Esophagus muscularis mucosa (tissue), 4 donors: ENCODE measurements at regions not wholly inside any gene's neighbourhood (a gene's known extent, or its start where the extent isn't known, plus 50 kb on each side); places are given as distances from the start of the nearest gene placed in this dataset.

Experiments
- DNase-seq: peaks from one replicate; pipeline ENCODE4 v3.0.0-alpha.2; 2017; ENCODE audit errors: extremely low spot score
- H3K27ac ChIP-seq, 4 donors: fragments of 200-600 bp; sonication (generic); replicated peaks in 1 of 4; 1 replicate in 3 of 4; 2 replicates in 1 of 4; pipeline ENCODE4 v1.5.1; 2016 to 2019; ENCODE audit warnings: mild to moderate bottlenecking in 1 of 4
- H3K27me3 ChIP-seq, 4 donors: fragments of 200-600 bp; sonication (generic); one replicate each; pipeline versions ENCODE4 v1.5.1 to v1.6.0; 2016 to 2019
- H3K36me3 ChIP-seq, 4 donors: fragments of 200-600 bp; sonication (generic); one replicate each; pipeline ENCODE4 v1.5.1; 2016 to 2019
- H3K4me1 ChIP-seq, 4 donors: fragments of 200-600 bp; sonication (generic); one replicate each; pipeline ENCODE4 v1.5.1; 2016 to 2019
- H3K4me3 ChIP-seq, 4 donors: fragments of 200-600 bp; sonication (generic); 1 replicate in 2 of 4; 2 replicates in 2 of 4; pipeline ENCODE4 v1.5.1; 2016 to 2019; ENCODE audit warnings: mild to moderate bottlenecking in 4 of 4, moderate library complexity in 1 of 4
- H3K9me3 ChIP-seq, 4 donors: fragments of 200-600 bp; sonication (generic); 1 replicate in 3 of 4; 2 replicates in 1 of 4; pipeline ENCODE4 v1.5.1; 2016 to 2019
- CTCF ChIP-seq, 3 experiments: fragments of 200-600 bp in 2 of 3; fragments of 450-650 bp in 1 of 3; sonication (generic) in 2 of 3; IDR thresholded peaks; one replicate each; pipeline ENCODE4 v1.5.1; 2017 to 2019; ENCODE audit warnings: antibody characterized with exemption in 3 of 3, mild to moderate bottlenecking in 2 of 3, moderate library complexity in 1 of 3
- EP300 ChIP-seq: sonication (generic); formaldehyde crosslinking; IDR thresholded peaks from one replicate; pipeline ENCODE4 v1.6.1; 2017; ENCODE audit warnings: antibody characterized with exemption
- POLR2A ChIP-seq: fragments of 450-650 bp; IDR thresholded peaks from one replicate; pipeline ENCODE4 v1.6.1; 2017; ENCODE audit warnings: antibody characterized with exemption, moderate library complexity, mild to moderate bottlenecking, low read depth
- POLR2AphosphoS5 ChIP-seq, 2 donors: sonication (generic); formaldehyde crosslinking; IDR thresholded peaks; one replicate each; pipeline ENCODE4 v1.6.1; 2017; ENCODE audit warnings: antibody characterized with exemption in 2 of 2
- WGBS: methylation state at CpG from one replicate; pipeline ENCODE4 v1.1.5; 2018; 5-methylcytosine and 5-hydroxymethylcytosine counted together
- intact Hi-C: fragments of 100-400 bp; cut with DNase I; formaldehyde crosslinking; loops from one replicate; pipeline ENCODE4 v1.15.1; 2023

GRCh38 chr13:89953581-89953980 lies 1393.9 kb upstream of the MIR17HG start:
- no peaks in the 10 kb centered on the region for H3K4me1 ChIP-seq
- DNase-seq, result no peak
- no peak overlapping the region for H3K4me3 ChIP-seq
- WGBS, result 87% methylated on average over 3 of the region's 3 CpGs
- TF ChIP-seq POLR2A, result no peak
- TF ChIP-seq POLR2AphosphoS5 (IDR thresholded peaks at IDR 0.05), result no peak
- TF ChIP-seq EP300, result no peak
- no peak for TF ChIP-seq CTCF (IDR thresholded peaks at IDR 0.05)
- H3K27ac ChIP-seq, result no peak overlapping the region
- H3K36me3 ChIP-seq, result no peaks in the 10 kb centered on the region
- no peaks in the 10 kb centered on the region for H3K9me3 ChIP-seq
- H3K27me3 ChIP-seq, result no peaks in the 10 kb centered on the region
- intact Hi-C loops, result no loop called here

DNA sequence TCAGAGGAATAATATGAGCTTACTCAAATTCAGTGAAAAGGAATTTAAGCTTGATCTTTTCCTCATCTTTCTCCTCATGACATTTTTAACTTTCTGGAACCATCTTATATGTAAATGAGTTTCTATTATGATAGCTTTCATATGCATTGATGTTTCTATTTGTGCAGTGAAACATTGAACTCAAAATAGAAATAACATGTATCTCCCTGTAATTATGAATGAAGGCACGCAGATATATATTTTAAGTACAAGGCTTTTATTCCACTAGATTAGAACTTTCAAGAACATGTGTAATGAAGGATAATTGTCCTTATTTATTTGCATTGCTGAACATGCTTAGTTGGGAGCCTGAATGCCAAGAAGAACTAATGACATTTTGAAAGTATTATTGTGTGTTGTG lies 1391.7 kb upstream of the MIR17HG start:
- H3K4me3 ChIP-seq, result no peak overlapping the region
- 95% methylated on average over 1 of the region's 1 CpG for WGBS
- no peak overlapping the region for H3K27ac ChIP-seq
- intact Hi-C loops, result no loop called here
- DNase-seq, result no peak
- TF ChIP-seq EP300 (no peak), POLR2AphosphoS5 (IDR thresholded peaks at IDR 0.05) (no peak), CTCF (IDR thresholded peaks at IDR 0.05) (no peak), POLR2A (no peak)
- H3K27me3 ChIP-seq, result no peaks in the 10 kb centered on the region
- H3K4me1 ChIP-seq, result no peaks in the 10 kb centered on the region
- H3K36me3 ChIP-seq, result no peaks in the 10 kb centered on the region
- no peaks in the 10 kb centered on the region for H3K9me3 ChIP-seq

GRCh38 chr13:89959074-89959473 lies 1388.4 kb upstream of the MIR17HG start:
- Histone ChIP-seq H3K27ac (no peak overlapping the region), H3K36me3 (no peaks in the 10 kb centered on the region), H3K9me3 (no peaks in the 10 kb centered on the region), H3K27me3 (no peaks in the 10 kb centered on the region), H3K4me1 (no peaks in the 10 kb centered on the region), H3K4me3 (no peak overlapping the region)
- intact Hi-C loops, result no loop called here
- DNase-seq, result no peak
- TF ChIP-seq POLR2AphosphoS5 (IDR thresholded peaks at IDR 0.05), result no peak
- 80% methylated on average over 2 of the region's 2 CpGs for WGBS

DNA sequence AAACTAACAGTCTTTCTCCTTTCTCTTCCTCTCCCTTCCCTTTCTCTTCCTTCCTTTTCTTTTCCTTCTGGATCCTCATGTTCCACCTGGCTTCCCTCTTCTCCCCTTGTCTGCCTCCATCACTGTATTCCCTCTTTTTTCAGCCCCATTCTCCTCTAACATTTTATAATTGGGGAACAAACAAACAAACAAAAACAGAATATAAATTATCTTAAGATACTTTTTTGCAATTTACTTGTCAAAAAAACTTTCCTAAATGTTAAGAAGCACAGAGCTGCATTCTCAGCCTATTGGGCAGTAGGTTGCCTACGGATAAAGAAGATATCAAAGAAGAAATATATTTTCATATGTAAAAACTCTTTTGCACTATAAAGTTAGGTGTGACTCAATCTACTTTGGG lies 1382.2 kb upstream of the MIR17HG start:
- Histone ChIP-seq H3K27me3 (no peaks in the 10 kb centered on the region), H3K27ac (no peak overlapping the region), H3K9me3 (no peaks in the 10 kb centered on the region), H3K36me3 (no peaks in the 10 kb centered on the region), H3K4me3 (no peak overlapping the region), H3K4me1 (no peaks in the 10 kb centered on the region)
- no peak for TF ChIP-seq EP300
- 76% methylated on average over 1 of the region's 1 CpG for WGBS
- DNase-seq, result no peak
- intact Hi-C loops, result no loop called here

GRCh38 chr13:89966524-89966923 lies 1381.0 kb upstream of the MIR17HG start:
- TF ChIP-seq CTCF (IDR thresholded peaks at IDR 0.05) (no peak), POLR2AphosphoS5 (IDR thresholded peaks at IDR 0.05) (no peak), POLR2A (no peak), EP300 (no peak)
- Histone ChIP-seq H3K36me3 (no peaks in the 10 kb centered on the region), H3K27me3 (no peaks in the 10 kb centered on the region), H3K9me3 (no peaks in the 10 kb centered on the region), H3K4me1 (no peaks in the 10 kb centered on the region), H3K4me3 (no peak overlapping the region), H3K27ac (no peak overlapping the region)
- intact Hi-C loops, result no loop called here
- WGBS, result 84% methylated on average over 5 of the region's 5 CpGs
- DNase-seq, result no peak

- Histone ChIP-seq H3K27me3 (no peaks in the 10 kb centered on the region), H3K9me3 (no peaks in the 10 kb centered on the region), H3K4me1 (no peaks in the 10 kb centered on the region), H3K4me3 (no peak overlapping the region), H3K36me3 (no peaks in the 10 kb centered on the region), H3K27ac (no peak overlapping the region)
- no peak for DNase-seq
- intact Hi-C loops, result no loop called here
- TF ChIP-seq POLR2A, result no peak
- TF ChIP-seq EP300, result no peak
- no peak for TF ChIP-seq POLR2AphosphoS5 (IDR thresholded peaks at IDR 0.05)
- TF ChIP-seq CTCF (IDR thresholded peaks at IDR 0.05), result no peak
- WGBS, result 66% methylated on average over 2 of the region's 2 CpGs
These were observed 1379.8 kb upstream of the MIR17HG start for GRCh38 chr13:89967701-89968100.
